Endodermal cell (in vitro differentiated cells): ENCODE measurements at regions not wholly inside any gene's neighbourhood (a gene's known extent, or its start where the extent isn't known, plus 50 kb on each side); places are given as distances from the start of the nearest gene placed in this dataset.

Experiments
- DNase-seq: peaks from one replicate; pipeline ENCODE4 v3.0.0-alpha.2; 2017
- H3K27ac ChIP-seq: 2 replicates; pipeline ENCODE4 v1.5.1; 2013; ENCODE audit warnings: mild to moderate bottlenecking, low read depth, low read length, moderate library complexity
- H3K27me3 ChIP-seq: 2 replicates; pipeline ENCODE4 v1.6.1; 2013; ENCODE audit warnings: mild to moderate bottlenecking, low read length, moderate library complexity; ENCODE audit not compliant: insufficient read depth, control insufficient read depth, poor library complexity, severe bottlenecking
- H3K36me3 ChIP-seq: 2 replicates; pipeline ENCODE4 v1.7.0; 2013; ENCODE audit warnings: mild to moderate bottlenecking, low read length, moderate library complexity; ENCODE audit not compliant: control insufficient read depth, insufficient read depth
- H3K4me1 ChIP-seq: one replicate; pipeline ENCODE4 v1.7.0; 2013; ENCODE audit warnings: low read length; ENCODE audit not compliant: control insufficient read depth, insufficient read depth
- H3K4me3 ChIP-seq: 2 replicates; pipeline ENCODE4 v1.5.1; 2013; ENCODE audit warnings: mild to moderate bottlenecking, low read length, moderate library complexity
- H3K9ac ChIP-seq: 2 replicates; pipeline ENCODE4 v1.6.1; 2013; ENCODE audit warnings: mild to moderate bottlenecking, low read length, moderate library complexity; ENCODE audit not compliant: poor library complexity, severe bottlenecking; ENCODE audit errors: extremely low read depth
- H3K9me3 ChIP-seq: 2 replicates; pipeline ENCODE4 v1.6.1; 2013; ENCODE audit warnings: mild to moderate bottlenecking, low read length, moderate library complexity; ENCODE audit not compliant: control insufficient read depth
- H3K27ac Mint-ChIP-seq: 2 replicates; pipeline ENCODE4 v1.8.0; 2020; ENCODE audit warnings: mixed read lengths
- H3K27me3 Mint-ChIP-seq: 2 replicates; pipeline ENCODE4 v1.8.0; 2021; ENCODE audit warnings: mild to moderate bottlenecking, mixed read lengths; ENCODE audit not compliant: insufficient read depth
- H3K36me3 Mint-ChIP-seq: 2 replicates; pipeline ENCODE4 v1.8.0; 2020; ENCODE audit warnings: low read depth, mixed read lengths
- H3K4me1 Mint-ChIP-seq: 2 replicates; pipeline ENCODE4 v1.8.0; 2020; ENCODE audit warnings: mixed read lengths
- H3K4me3 Mint-ChIP-seq: 2 replicates; pipeline ENCODE4 v1.8.0; 2020; ENCODE audit warnings: mild to moderate bottlenecking, moderate library complexity, mixed read lengths
- H3K9me3 Mint-ChIP-seq: 2 replicates; pipeline ENCODE4 v1.8.0; 2020; ENCODE audit warnings: mild to moderate bottlenecking, mixed read lengths
- CTCF ChIP-seq: fragments of 200-600 bp; sonication (generic); conservative IDR thresholded peaks from 2 replicates; pipeline ENCODE4 v1.5.0; 2021; ENCODE audit warnings: antibody characterized with exemption, mild to moderate bottlenecking
- WGBS, 2 experiments: methylation state at CpG; one replicate each; pipeline versions ENCODE4 v1.1.5 to v1.1.7; 2013; ENCODE audit warnings: missing lambda C conversion rate in 2 of 2, mixed read lengths in 1 of 2; ENCODE audit not compliant: insufficient coverage in 1 of 2, insufficient read length in 1 of 2; 5-methylcytosine and 5-hydroxymethylcytosine counted together

GRCh38 chr2:128622371-128622770, 303.7 kb upstream of the HS6ST1 start:
- no peak overlapping the region for H3K27ac ChIP-seq
- WGBS, 2 experiments = 93 to 94% methylated on average over 5 to 7 of the region's 7 CpGs
- no peak overlapping the region for H3K27ac Mint-ChIP-seq
- H3K36me3 ChIP-seq = no peaks in the 10 kb centered on the region
- no peaks in the 10 kb centered on the region for H3K27me3 ChIP-seq
- H3K9ac ChIP-seq = no peak overlapping the region
- H3K9me3 Mint-ChIP-seq = peaks cover 4% of the 10 kb centered on the region
- H3K36me3 Mint-ChIP-seq = no peaks in the 10 kb centered on the region
- H3K4me1 ChIP-seq = no peaks in the 10 kb centered on the region
- no peak for DNase-seq
- TF ChIP-seq CTCF = no peak
- no peak overlapping the region for H3K4me3 Mint-ChIP-seq
- peaks cover 4% of the 10 kb centered on the region for H3K27me3 Mint-ChIP-seq
- no peaks in the 10 kb centered on the region for H3K9me3 ChIP-seq
- no peak overlapping the region for H3K4me3 ChIP-seq
- peaks cover 5% of the 10 kb centered on the region for H3K4me1 Mint-ChIP-seq

GRCh38 chr2:128622955-128623620, 304.4 kb upstream of the HS6ST1 start:
- H3K27me3 Mint-ChIP-seq = peaks cover 5% of the 10 kb centered on the region
- Histone ChIP-seq H3K4me1 (peaks cover 7% of the 10 kb centered on the region), H3K27me3 (no peaks in the 10 kb centered on the region), H3K4me3 (no peak overlapping the region), H3K36me3 (no peaks in the 10 kb centered on the region), H3K27ac (no peak overlapping the region), H3K9me3 (no peaks in the 10 kb centered on the region), H3K9ac (no peak overlapping the region)
- TF ChIP-seq CTCF = no peak
- WGBS, 2 experiments = 93 to 100% methylated on average over 4 to 13 of the region's 13 CpGs
- no peak overlapping the region for H3K27ac Mint-ChIP-seq
- no peak overlapping the region for H3K4me3 Mint-ChIP-seq
- DNase-seq = no peak
- peaks cover 4% of the 10 kb centered on the region for H3K9me3 Mint-ChIP-seq
- H3K36me3 Mint-ChIP-seq = no peaks in the 10 kb centered on the region
- H3K4me1 Mint-ChIP-seq = peaks cover 12% of the 10 kb centered on the region

- H3K36me3 ChIP-seq = no peaks in the 10 kb centered on the region
- WGBS, 2 experiments = 91 to 95% methylated on average over 11 to 17 of the region's 18 CpGs
- no peaks in the 10 kb centered on the region for H3K9me3 ChIP-seq
- no peak overlapping the region for H3K9ac ChIP-seq
- DNase-seq = no peak
- Mint-ChIP-seq H3K27ac (no peak overlapping the region), H3K9me3 (no peaks in the 10 kb centered on the region), H3K36me3 (no peaks in the 10 kb centered on the region), H3K4me3 (no peak overlapping the region), H3K4me1 (peaks cover 13% of the 10 kb centered on the region), H3K27me3 (peaks cover 8% of the 10 kb centered on the region)
- no peak overlapping the region for H3K27ac ChIP-seq
- H3K4me1 ChIP-seq = peaks cover 8% of the 10 kb centered on the region
- no peak for TF ChIP-seq CTCF
- H3K4me3 ChIP-seq = no peak overlapping the region
- H3K27me3 ChIP-seq = no peaks in the 10 kb centered on the region
Measured at GRCh38 chr2:128623776-128624761, 305.4 kb upstream of the HS6ST1 start.
